KOPT-K1 (cell line): ENCODE measurements at regions not wholly inside any gene's neighbourhood (a gene's known extent, or its start where the extent isn't known, plus 50 kb on each side); places are given as distances from the start of the nearest gene placed in this dataset.
A peak's percentile ranks its signal among the peaks of the same experiment; 100 is the strongest.
"Not testable (repeated sequence)": the region's sequence is repeated elsewhere in the genome, so short reads cannot be mapped to it uniquely, and the experiment has no call there.

ENCODE experiments used
- H3K27ac ChIP-seq: fragments of 200-600 bp; sonication (generic); 2 replicates; pipeline ENCODE4 v1.5.1; 2016; ENCODE audit warnings: antibody characterized with exemption, mild to moderate bottlenecking, low read depth, low read length; ENCODE audit not compliant: poor library complexity, severe bottlenecking
- H3K36me3 ChIP-seq: fragments of 200-600 bp; sonication (generic); 2 replicates; pipeline ENCODE4 v1.5.1; 2017; ENCODE audit warnings: antibody characterized with exemption, mild to moderate bottlenecking, low read length, moderate library complexity; ENCODE audit not compliant: insufficient read depth
- H3K9me3 ChIP-seq: fragments of 200-600 bp; sonication (generic); 2 replicates; pipeline ENCODE4 v1.5.1; 2017; ENCODE audit warnings: antibody characterized with exemption, low read length, mild to moderate bottlenecking; ENCODE audit not compliant: insufficient read depth, poor library complexity, severe bottlenecking

DNA sequence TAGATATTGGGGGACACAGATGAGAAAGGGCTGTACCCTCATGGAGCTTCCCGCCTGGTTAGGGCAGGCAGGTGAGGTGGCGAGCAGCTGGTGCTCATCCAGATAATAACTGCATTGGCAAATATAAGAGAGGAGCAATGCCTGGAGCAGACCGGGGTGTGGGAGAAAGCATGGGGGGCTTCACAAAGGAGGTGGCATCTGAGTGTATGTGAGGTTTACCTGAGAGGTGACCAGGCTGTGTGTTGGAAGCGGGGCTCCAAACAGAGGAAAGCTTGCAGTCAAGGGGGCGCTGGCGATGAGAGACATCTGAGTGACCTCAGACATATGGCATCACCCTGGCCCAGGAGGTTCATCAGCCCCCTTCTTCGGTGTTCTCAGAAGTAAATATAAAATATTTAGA is 72.1 kb upstream of the PMEPA1 start:
- no peaks in the 10 kb centered on the region for H3K36me3 ChIP-seq
- H3K9me3 ChIP-seq, result no peaks in the 10 kb centered on the region
- H3K27ac ChIP-seq, result no peak overlapping the region

- Histone ChIP-seq H3K36me3 (no peaks in the 10 kb centered on the region), H3K9me3 (no peaks in the 10 kb centered on the region), H3K27ac (no peak overlapping the region)
Measured at GRCh38 chr20:57780906-57781305, 71.1 kb upstream of the PMEPA1 start.

- Histone ChIP-seq H3K36me3 (no peaks in the 10 kb centered on the region), H3K9me3 (no peaks in the 10 kb centered on the region), H3K27ac (no peak overlapping the region)
Measured at GRCh38 chr20:57780398-57780797, 70.6 kb upstream of the PMEPA1 start.

DNA sequence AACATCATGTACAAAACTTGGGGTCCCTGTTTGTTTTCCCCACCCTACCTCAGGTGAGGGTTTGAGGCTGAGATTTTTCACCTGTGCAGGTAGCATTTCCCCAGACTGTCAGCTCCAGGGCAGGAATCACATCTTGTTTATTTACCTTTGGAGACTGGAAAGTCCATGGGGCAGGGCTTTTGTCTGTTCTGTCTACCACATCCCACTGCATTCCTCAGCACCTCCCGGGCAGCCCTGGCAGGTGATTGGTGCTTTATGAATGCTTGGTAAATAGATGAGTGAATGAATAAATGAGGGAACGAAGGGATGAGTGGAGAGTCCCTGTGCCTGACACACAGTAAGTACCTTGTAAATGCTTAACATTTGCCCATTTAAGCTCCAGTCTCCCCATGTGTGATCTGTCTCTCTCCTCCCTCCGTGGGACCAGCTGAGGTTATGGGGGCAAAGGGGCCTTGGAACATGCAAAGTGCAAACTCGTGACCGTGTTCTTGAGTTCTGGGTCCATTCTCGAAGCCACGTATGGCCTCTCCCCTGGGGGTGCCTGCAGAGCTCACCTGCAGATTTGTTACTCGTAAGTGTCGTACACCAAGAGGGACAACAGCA is 69.7 kb upstream of the PMEPA1 start:
- no peaks in the 10 kb centered on the region for H3K36me3 ChIP-seq
- no peaks in the 10 kb centered on the region for H3K9me3 ChIP-seq
- no peak overlapping the region for H3K27ac ChIP-seq

- H3K36me3 ChIP-seq, result no peaks in the 10 kb centered on the region
- H3K27ac ChIP-seq, result no peak overlapping the region
- no peaks in the 10 kb centered on the region for H3K9me3 ChIP-seq
Measured at GRCh38 chr20:57777911-57778310, 68.1 kb upstream of the PMEPA1 start.

GRCh38 chr20:57774951-57775350 is 65.1 kb upstream of the PMEPA1 start:
- no peaks in the 10 kb centered on the region for H3K36me3 ChIP-seq
- no peaks in the 10 kb centered on the region for H3K9me3 ChIP-seq

GRCh38 chr20:57774111-57774880 is 64.5 kb upstream of the PMEPA1 start:
- Histone ChIP-seq H3K36me3 (no peaks in the 10 kb centered on the region), H3K9me3 (no peaks in the 10 kb centered on the region), H3K27ac (no peak overlapping the region)

More at GRCh38 chr20:57774951-57775350, 65.1 kb upstream of the PMEPA1 start:
- H3K27ac ChIP-seq, result no peak overlapping the region

DNA sequence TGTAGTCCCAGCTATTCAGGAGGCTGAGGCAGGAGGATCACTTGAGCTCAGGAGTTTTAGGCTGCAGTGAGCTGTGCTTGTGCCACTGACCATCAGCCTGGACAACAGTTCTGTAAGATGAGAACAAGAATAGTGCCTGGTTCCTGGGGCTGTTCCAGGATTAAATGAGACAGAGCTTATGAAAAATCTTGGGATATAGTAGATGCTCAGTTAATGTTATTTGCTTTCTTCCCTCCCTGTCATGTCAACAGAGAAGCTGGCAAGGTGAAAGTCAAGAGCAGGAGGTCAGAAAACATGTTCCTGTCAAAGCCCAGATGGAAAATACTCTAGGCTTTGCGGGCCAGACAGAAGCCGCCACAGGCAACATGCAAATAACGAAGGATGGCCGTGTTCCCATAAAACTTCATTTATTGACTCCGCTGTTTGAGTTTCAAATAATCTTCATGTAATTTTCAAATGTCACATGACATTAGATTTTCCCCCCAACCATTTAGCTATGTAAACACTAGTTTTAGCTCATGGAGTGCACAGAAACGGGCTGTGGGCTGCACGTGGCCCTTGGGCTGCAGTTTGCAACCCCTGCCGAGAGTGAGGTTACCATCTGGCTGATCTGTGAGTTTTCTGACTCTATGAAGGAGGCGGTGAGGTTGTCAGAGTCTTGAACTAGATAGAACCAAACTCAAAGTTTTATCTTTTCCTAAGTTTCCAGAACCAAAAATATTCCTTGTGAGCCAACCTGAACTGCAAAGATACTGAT is 63.4 kb upstream of the PMEPA1 start:
- Histone ChIP-seq H3K36me3 (no peaks in the 10 kb centered on the region), H3K27ac (no peak overlapping the region), H3K9me3 (no peaks in the 10 kb centered on the region)

- H3K27ac ChIP-seq, result no peak overlapping the region
- no peaks in the 10 kb centered on the region for H3K36me3 ChIP-seq
- no peaks in the 10 kb centered on the region for H3K9me3 ChIP-seq
Measured at GRCh38 chr20:57772349-57772964, 62.6 kb upstream of the PMEPA1 start.

DNA sequence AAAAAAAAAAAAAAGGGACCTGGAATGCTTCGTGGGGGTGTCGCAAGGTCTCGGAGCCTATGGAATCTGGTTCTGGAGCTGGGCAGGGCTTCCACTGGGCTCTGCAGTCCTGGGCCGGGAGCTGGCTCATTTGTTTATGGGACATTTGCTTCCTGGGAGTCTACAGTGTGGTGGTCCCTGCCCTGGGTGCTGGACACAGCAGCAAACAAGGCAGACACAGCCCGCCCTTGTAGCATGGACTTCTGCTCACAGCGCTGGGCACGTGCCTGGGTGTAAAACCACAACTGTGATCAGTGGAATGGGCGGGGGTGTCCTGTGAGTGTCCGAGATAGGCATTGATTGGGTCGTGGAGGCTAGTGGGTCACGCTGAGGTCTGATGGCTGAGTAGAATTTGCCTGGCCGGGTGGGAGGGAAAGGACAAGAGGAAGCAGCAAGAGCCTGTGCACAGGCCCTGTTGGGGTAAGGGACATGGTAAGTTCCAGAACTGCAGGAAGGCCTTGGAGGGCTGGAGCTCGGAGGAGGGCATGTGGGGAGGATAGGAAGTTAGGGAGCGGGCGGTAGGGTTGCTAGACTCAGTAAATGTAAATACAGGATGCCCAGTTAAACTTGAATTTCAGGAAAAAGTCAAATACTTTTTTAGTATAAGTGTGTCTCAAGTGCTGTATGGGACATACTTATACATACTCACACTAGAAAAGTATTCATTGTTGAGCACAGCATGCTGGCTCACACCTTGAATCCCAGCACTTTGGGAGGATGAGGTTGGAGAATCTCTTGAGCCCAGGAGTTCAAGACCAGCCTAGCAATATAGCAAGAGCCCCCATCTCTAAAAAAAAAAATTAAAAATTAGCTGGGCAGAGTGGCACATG is 61.3 kb upstream of the PMEPA1 start:
- Histone ChIP-seq H3K9me3 (no peaks in the 10 kb centered on the region), H3K36me3 (no peaks in the 10 kb centered on the region), H3K27ac (no peak overlapping the region)

- H3K27ac ChIP-seq, H3K9me3 ChIP-seq, H3K36me3 ChIP-seq: not testable (repeated sequence)
Measured at GRCh38 chr20:57770401-57770800, 60.6 kb upstream of the PMEPA1 start.

DNA sequence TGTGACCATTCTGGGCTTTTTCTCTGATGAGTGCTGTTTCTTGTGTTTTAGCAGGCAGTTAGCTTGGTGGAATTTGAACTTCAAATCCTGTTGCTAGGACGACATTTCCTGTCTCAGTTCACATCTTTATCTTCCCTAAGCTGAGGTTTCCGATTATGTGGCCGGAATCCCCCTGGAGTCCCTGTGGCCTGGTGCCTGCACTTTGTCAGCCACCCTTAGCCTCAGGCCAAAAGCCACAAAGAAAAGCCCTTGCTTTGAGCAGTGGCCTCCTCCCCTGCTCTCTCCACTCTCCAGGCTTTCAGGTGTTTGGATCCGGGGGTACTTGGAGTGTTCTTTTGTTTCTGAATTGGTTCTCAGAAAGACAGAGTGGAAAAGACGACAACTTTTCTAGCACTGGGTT is 59.9 kb upstream of the PMEPA1 start:
- Histone ChIP-seq H3K9me3 (no peaks in the 10 kb centered on the region), H3K36me3 (no peaks in the 10 kb centered on the region), H3K27ac (peak overlapping the region; percentile 32)

DNA sequence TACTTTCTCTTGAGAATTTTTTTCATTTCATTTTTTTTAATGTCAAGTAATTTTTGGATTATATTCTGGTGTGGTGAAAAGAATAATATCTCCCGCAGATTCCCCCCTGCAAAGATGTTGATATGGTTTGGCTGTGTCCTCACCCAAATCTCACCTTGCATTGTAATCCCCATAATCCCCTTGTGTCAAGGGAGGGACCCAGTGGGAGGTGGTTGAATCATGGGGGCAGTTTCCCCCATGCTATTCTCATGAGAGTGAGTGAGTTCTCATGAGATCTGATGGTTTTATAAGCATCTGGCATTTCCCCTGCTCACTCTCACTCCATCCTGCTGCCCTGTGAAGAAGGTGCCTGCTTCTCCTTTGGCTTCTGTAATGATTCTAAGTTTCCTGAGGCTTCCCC is 58.7 kb upstream of the PMEPA1 start:
- H3K9me3 ChIP-seq, result no peaks in the 10 kb centered on the region
- H3K27ac ChIP-seq, result no peak overlapping the region
- H3K36me3 ChIP-seq, result no peaks in the 10 kb centered on the region

- Histone ChIP-seq H3K36me3 (no peaks in the 10 kb centered on the region), H3K9me3 (no peaks in the 10 kb centered on the region), H3K27ac (no peak overlapping the region)
Measured at GRCh38 chr20:57767441-57767840, 57.6 kb upstream of the PMEPA1 start.
